ENCODE measurements at regions not wholly inside any gene's neighbourhood (a gene's known extent, or its start where the extent isn't known, plus 50 kb on each side); places are given as distances from the start of the nearest gene placed in this dataset.
A peak's percentile ranks its signal among the peaks of the same experiment; 100 is the strongest.
"Not testable (repeated sequence)": the region's sequence is repeated elsewhere in the genome, so short reads cannot be mapped to it uniquely, and the experiment has no call there.

DNA sequence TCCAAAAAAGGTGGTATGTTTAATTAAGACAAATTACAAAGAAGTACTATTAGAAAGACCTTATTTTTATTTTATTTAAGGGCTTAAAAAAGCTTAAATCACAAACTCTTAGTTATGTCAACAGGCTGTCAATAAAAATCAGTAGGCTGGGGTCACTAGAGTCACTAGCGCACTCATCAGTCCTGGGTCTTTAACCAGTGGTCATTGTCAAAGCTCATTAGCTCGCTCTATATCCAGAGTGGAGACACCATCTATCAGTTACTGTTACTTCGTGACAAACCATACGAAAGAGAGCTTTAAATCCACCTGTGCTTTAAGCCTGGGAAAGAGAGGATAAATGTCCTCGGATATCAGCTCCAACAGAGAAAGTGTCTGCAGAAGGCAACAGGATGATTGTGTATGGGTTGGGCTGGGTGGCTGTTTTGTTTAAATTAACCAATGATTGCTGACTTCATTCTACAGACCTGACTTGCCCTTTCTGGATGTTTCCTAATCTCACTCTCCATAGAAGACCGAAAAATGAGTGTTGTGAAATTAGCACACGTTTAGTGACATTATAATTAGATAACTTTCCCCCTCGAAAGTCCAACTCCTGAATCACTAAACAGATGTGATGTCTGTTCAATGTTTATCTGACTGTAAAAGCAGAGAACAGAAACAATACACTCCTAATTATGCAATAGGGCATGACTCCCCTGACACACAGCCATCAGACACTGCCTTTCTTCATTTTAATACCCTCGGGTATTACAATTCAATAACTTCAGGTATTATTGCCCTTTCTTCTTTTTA lies 123.6 kb upstream of the TNPO1 start:
- DNase-seq, result no peak

DNA sequence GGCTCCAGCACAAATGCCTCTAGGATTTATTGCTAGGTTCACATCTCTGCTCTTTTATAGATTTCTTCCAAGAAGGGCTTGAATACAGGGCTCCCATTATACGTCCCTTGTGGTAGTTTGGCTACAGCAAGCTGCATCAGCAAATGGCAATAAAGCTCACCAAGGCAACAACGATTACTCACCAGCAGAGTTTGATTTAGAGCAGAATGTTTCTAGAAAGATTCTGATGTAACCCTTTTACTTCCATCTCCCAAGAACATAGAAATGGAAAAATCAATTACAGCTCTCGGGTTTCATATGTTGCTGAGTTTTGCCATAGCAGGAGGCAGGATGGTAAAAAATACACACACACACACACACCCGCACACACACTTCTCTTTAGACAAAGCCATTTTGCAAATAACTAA lies 124.2 kb upstream of the TNPO1 start:
- DNase-seq, result peak; percentile 57

DNA sequence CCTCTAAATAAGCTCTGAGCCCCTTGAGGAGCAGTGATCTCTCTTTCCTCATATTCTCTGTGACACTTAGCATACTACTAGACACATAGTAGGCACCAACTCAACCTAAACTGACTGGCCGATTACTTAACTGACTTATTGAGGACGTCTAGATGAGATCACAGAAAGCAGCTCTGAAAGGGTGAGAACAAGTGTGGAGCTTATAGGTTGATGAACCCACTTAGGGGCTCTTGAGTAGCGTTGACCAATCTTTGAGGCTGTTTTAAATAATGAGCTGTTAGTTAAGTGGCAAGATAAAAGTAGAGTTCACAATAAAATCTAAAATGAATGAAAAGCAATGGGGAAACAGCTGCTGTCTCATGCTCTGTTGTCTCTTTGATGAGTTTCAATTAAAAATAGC lies 124.7 kb upstream of the TNPO1 start:
- DNase-seq, result peak; percentile 45

DNA sequence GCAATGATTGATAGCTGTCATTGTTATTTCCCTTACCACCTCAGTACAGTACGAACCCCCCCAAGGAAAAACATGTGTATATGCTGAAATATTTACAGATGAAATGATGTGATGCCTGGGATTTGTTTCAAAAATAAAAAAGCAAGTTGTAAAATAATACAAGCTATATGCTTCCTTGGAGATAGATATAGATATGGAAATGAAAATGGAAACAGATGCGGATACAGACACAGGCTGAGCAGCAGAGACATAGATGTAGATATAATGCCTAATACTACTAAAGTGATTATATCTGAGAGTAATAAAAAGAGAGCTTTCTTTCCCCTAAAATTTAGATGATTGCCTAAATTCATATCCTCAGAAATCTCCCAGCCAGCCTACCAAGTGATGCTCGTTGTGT lies 127.5 kb upstream of the TNPO1 start:
- no peak for DNase-seq

DNA sequence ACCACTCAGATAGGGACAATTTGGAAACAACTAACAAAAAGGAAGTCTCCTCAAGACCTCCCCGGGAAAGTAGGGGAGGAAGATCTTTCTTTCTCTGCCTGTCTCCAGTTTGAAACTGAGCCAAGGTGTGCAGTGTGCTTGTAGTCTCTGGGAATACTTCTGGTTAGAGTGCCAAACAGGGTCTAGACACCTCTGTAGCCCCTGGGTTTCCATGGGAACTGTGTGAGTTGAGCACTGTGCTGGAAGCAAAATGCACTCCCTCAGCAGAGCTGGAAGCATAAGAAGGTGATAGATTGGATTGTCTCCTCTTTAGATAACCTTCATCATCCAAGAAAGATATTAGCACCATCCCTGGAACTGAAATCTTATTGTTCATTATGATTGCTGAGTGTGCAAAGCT lies 129.2 kb upstream of the TNPO1 start:
- no peak for DNase-seq

DNA sequence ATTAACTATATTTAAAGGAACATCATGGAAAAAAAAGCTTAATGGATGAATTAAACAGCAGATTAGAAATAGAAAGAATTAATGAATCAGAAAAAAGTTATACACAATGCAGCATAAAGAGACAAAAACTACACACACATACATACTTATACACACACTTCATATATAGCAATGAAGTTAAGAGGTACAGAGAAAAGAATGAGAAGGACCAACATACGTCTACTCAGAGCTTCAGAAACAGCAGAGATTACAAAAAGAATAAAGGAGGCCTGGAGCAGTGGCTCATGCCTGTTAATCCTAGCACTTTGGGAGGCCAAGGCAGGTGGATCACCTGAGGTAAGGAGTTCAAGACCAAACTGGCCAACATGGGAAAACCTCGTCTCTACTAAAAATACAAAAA lies 133.9 kb upstream of the TNPO1 start:
- no peak for DNase-seq

DNA sequence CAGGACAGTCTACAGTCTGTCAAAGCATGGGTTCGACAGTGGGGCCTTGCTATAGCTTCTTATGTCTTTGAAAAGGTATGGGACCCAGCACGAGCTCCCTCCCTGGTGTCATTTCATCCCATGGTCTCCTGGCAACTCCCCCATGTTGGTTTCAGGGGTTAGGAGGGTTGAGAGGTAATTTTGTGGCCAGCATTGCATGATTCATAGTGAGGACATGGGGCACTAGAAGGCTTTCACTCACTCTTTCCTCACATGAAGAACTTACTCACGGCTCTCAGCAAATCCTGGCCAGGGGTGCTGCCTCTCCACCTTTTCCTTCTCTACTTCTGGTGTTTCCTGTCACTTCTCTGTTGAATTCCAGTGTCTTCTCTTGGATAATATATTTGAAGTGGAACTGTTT lies 134.7 kb upstream of the TNPO1 start:
- DNase-seq, result no peak

DNA sequence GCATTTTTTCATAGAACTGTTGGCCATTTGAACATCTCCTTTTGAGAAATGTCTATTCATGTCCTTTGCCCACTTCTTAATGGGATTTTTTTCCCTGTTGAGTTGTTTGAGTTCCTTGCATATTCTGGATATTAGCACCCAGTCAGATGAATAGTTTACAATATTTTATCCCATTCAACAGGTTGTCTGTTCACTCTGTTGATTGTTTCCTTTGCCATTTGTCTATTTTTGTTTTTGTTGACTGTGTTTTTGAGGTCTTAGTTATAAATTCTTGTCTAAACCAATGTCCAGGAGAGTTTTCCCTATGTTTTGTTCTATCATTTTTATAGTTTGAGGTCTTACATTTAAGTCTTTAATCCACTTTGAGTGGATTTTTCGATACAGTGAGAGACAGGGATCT lies 139.0 kb upstream of the TNPO1 start:
- no peak for DNase-seq

DNA sequence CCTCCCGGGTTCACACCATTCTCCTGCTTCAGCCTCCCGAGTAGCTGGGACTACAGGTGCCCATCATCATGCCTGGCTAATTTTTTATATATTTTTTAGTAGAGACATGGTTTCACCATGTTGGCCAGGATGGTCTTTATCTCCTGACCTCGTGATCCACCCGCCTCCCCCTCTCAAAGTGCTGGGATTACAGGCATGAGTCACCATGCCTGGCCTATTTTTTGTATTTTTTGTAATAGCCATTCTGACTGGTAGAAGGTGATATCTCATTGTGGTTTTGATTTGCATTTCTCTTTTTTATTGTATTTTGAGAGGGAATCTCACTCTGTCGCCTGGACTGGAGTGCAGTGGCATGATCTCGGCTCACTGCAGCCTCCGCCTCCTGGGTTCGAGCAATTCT lies 139.6 kb upstream of the TNPO1 start:
- DNase-seq, result not testable (repeated sequence)

DNA sequence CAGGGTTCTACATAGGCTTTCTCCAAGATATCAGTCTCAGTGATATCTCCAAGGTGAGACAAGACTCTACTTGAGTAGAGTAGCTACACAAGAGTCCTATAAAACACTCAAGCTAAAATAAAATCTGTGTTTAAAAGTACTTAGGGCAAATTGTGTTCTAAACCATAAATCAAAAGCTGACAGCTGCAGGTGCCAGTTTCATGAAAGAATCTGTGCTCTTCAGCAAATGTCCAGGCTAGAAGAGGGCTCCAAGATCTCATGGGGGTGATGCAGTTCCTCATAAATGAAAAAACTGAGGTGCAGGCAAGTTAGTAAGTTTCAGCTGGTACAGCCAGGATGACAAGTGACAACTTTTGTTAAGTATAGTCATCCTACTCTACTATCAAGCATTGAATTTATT lies 142.8 kb upstream of the TNPO1 start:
- no peak for DNase-seq

DNA sequence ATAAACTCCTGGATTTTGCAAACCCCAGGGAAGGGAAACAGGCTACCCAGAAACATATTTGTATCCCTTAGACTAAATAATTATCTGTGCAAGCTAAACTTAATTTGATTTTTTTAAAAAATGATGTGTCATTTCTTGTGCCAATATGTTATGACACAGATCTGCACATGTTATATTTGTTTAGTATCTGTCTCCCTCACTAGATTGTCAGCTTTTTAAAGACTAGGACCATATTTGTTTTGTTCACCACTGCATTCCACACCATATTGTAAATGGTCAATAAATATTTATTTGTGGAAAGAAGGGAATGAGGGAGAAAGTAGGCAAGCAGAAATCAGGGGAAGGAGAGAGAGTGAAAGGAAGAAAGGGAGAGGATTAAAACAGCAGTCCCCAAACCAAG lies 143.3 kb upstream of the TNPO1 start:
- no peak for DNase-seq

DNA sequence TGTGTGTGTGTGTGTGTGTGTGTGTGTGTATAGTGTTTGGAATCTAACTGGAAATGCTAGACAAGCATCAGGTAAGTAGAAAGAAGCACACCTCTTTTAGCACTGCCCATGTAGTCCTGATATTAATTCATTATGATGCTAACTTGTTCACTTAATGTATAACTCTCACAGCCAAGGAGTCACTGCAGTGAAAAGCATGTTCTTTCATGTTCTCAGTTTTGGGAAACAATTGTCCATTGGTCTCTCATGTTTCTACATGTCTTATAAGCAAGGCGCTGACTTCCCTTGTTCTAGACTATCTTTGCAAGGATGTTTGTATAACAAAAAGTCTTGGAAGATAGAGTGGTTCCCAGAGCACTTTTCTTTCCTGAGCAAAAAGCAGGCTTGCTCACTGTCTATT lies 148.8 kb upstream of the TNPO1 start:
- no peak for DNase-seq

DNA sequence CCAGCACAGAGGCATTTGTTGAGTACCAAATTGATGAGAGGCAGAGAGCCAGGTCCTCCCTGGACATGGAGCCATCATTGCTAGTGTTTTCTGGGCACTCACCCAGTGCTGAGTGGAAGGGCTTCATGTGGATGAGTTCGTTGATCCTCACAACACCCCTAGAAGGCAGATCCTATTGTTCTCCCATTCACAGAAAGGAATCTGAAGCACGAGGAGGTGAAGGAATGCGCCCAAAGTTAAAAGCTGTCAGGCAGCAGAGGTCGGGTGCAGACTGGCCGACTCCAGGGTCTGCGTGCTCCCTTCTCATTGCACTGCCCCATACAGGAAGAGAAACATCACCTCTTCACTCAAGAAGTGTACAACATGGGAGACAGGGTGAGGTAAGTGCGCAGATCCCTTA lies 153.5 kb upstream of the TNPO1 start:
- no peak for DNase-seq

DNA sequence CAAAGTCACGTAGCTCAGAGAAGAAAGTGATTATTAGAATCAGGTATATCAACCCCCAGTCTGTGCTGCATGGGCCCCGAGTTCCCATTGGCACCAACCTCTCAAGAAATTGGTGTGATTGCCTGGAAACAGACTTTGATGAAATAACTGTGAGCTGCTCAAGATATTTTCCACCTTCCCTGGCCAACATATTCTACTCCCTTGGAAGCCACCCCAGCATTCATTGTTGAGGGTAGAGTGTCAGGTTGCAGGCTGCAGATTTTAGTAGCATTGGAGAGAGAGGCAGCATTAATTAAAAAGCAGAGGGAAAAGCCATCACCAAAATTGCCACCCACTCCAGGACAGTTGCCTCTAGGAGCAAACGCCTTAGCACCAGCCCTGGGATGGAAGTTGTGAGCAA lies 154.2 kb upstream of the TNPO1 start:
- DNase-seq, result peak; percentile 3

DNA sequence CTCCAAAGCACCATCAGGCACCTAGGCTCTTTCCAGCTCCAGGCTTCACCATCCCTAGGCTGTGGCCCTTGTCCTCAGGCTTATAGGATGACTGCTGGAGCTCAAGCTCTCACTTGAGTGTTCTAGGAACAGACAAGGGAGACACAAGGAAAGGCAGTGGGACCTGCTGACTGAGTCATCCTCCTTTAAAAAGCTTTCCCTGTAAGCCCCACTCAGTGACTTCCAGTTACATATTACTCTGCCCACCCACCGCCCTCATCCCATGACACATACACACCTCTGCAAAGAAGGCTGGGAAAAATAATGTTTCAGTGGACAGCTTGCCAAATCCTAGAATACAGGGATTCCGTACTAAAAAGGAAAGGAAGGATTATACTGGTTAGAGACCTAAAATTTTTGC lies 154.2 kb upstream of the ZNF366 start:
- DNase-seq, result peak; percentile 14

DNA sequence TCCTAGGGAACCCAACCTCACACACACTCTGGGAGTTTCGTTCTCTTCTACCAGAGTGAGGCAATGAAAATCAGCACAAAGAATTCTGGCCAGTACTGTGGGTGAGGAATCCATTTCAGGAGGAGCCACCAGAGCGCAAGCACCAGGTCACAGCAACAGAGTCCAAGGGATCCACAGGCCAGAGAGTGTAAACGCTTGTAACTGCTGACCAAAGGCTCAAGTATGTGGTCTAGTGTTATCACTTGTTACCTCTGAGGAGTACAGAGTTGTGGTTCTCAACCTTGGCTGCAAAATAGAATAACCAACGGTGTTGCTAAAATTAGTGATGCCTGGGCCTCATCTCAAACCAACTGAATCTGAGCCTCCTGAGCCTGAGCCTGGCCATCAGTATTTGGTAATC lies 152.5 kb upstream of the ZNF366 start:
- no peak for DNase-seq

DNA sequence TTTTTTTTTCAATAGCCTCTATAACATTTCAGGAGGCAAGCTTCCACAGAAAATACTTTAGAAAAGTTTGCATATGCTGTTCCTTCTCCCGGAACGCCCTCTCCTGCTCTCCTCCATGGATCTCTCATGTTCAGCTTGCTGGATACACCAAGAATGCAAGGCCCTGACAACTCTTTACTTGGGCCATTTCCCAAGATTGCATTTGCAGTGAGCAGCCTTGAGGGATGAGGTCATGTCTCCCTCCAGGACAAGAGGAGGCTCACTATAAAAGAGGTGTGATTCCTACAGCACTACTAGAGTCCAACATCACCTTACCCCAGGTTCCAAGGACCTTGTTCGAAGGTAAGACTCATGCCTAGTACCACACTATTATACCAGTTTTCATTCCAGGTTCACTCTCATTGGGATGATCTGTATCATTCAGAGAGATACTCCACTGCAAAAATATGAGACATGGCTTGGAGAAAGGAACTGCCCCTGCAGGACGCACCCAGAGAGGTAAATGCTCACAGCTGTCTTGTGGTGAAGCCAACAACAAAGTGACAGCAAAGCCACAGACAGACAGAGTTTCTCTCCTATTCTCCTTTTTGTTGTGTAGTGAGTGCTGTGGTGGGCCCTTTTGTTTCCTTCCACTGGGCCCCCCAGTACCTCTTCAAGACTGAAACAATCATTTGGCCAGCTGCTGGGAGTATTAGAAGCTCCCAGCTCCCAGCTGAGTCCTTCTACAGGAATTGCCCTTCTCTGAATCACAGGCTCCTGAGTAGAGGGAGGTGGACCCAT lies 151.7 kb upstream of the ZNF366 start:
- no peak for DNase-seq

DNA sequence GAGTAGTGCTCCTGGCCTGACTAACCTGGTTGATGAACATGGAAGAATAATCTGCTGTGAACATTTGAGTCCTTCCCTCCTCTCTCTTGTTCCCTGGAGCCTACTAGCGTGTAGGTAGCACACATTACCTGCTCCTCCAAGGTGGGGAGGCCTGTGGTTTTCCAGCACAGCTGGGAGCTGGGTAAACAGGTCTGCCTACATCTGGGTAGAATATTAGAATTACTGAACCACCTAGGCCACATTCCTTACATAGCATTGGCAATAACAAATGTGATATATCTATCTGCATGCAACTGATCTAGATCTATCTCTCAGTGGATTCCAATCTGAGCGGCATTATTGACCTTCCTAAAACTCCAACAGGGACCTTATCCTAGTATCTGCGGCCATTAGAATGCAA lies 151.0 kb upstream of the ZNF366 start:
- no peak for DNase-seq

DNA sequence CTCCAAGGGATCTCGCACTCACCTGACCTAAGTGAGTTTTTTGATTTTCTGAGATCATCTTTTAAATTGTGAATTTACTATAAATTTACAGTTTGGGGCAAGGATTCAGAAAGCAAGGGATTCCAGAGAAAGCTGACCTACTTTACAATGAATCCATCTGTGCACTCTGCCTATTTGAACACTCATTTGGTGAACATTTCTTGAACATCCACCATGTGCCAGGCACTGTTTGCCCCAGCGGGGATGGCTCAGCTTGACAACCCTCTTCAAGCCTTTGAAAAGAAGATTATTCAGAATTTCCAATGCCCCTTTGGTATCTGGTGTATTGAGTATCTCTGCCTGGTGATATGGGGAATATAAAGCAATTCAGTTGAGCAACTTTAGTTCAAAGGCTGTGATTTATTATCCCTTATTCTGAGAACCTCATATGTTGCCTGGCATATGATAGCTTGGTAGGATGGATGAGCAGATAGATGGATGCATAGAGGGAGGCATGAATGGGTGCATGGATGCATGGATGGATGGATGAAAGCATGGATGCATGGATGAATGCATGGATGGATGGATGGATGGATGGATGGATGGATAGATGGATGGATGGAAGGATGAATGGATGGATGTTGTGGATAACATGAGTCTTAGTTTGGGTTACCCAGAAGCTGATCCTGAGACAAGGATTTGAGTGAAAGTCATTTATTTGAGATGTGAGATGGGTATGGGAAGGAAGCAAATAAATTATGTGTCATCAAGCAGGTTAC lies 149.7 kb upstream of the ZNF366 start:
- DNase-seq, result no peak

DNA sequence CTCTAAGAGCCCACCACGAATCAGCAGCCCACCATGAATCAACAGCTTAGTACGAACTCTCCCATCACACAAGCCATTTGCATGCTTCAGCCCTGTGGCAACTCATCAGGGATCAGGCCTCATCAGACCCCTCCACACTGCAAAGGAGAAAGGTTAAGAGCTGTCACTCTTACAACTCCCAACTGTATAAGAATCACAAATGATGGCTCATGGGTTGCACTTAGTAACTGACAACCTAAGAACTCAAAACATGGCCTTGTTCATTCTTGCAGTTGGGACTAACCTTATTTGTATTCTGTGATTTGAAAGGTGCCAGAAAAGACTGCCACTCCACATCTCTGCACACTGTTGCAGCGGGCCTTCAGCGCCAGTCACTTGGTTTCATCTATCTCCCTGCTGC lies 149.1 kb upstream of the ZNF366 start:
- DNase-seq, result no peak

DNA sequence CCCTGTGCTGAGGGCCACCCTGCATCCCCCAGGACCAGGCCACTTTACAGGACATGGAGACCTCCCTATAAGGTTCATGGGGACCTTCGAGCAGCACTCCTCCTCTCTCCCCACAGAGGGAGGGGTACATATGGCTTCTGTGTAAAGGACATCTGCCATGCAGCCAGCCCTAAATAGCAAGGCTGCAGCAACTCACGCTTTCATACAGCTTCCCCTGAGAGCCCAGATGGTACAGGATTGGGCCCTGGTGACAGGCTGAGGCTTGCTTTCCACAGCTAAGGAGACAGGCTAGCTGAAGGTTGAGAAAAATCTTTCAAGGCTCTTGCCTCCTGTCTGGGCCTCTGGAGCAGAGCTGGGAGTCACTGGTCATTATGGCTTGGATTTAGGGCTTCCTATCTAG lies 147.0 kb upstream of the ZNF366 start:
- no peak for DNase-seq

DNA sequence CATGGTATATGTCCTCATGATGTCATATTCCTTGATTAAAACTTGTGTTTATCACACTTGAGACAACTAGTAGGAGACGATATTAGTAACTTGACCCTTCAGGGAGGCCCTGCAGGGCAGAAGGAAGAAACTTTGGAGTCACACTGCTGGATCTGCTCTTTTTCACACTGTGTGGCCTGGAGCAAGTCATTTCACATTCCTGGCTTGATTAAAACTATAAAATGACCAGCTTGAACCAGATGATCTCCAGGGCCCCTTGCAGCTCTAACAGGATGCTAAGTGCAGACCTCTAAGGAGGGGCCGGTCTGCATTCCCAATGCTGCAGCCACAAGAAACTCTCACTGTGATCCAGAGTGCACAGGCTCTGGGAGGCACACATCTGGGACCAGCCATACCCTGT lies 146.4 kb upstream of the ZNF366 start:
- no peak for DNase-seq

DNA sequence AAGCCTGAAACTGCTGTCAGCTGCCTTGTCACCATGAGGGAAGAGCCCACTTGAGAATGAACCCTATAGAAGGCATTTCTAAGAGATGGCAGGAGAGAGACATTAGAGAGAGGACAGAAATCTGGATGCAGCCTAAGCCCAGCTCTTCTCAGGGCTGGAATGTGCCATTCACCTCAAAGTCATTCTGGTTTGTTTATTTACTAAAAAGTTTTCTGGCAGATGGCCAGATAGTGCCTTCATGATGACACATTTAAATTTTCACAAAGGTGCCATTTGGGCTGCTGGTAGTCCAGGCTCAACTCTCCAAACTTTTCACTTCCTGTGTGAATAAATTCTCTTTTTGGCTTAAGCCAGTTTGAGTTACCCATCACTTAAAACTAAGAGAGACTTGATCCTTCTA lies 144.6 kb upstream of the ZNF366 start:
- no peak for DNase-seq

DNA sequence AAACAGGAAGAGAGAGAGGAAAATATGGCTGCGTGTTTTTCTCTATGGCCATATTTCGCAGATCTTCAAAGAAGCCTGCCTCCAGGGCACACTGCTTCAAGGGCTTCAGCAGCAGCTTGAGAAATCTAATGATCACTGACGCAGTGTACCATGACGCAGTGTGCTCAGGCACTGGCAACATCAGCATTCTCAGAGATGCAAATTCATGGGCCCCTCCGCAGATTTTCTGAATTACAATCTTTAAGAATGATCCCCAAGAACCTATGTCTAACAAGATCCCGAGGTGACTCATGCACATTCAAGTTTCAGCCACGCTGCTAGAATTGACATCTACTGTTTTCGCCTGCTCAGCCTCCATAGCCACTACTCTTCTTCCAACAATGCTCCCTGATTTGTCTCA lies 143.9 kb upstream of the ZNF366 start:
- no peak for DNase-seq

Measured in NCI-H1092 treated with DMSO at 0.1 percent for 48 hours (cell line).